ENCODE measurements at regions not wholly inside any gene's neighbourhood (a gene's known extent, or its start where the extent isn't known, plus 50 kb on each side); places are given as distances from the start of the nearest gene placed in this dataset.
"Not testable (repeated sequence)": the region's sequence is repeated elsewhere in the genome, so short reads cannot be mapped to it uniquely, and the experiment has no call there.

DNA sequence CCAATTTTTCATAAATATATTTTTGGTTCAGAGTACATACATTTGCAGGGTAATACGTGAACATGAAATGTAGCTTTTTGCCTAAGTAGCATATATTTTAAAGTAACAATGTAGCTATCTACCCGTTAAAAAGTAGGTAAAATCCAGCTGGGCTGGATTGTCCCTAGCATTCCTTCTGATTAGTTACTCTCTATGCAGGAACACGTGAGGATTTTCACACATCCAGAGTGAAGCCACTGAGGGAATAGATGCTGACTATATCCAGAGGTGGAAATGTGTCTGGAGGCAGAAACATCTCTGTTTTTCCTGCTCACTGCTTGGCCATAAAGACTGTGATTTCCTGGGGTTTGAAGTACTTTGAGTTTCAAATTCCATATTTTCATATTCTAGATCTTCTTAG lies 338.9 kb upstream of the KIAA1217 start:
- no peak for DNase-seq (ENCODE audit: low read depth in 2 of 2)

GRCh38 chr10:23870651-23871610 lies 338.0 kb upstream of the KIAA1217 start:
- DNase-seq (ENCODE audit: low read depth in 2 of 2): no peak

- no peak for DNase-seq (ENCODE audit: low read depth in 2 of 2)
Measured at GRCh38 chr10:23872290-23872689, 336.6 kb upstream of the KIAA1217 start.

GRCh38 chr10:23877791-23878320 lies 331.1 kb upstream of the KIAA1217 start:
- no peak for DNase-seq (ENCODE audit: low read depth in 2 of 2)

- DNase-seq (ENCODE audit: low read depth in 2 of 2): no peak
Measured at GRCh38 chr10:23884670-23885069, 324.3 kb upstream of the KIAA1217 start.

- DNase-seq (ENCODE audit: low read depth in 2 of 2): no peak
Measured at GRCh38 chr10:23885853-23886252, 323.1 kb upstream of the KIAA1217 start.

- no peak for DNase-seq (ENCODE audit: low read depth in 2 of 2)
Measured at GRCh38 chr10:23886355-23886754, 322.6 kb upstream of the KIAA1217 start.

DNA sequence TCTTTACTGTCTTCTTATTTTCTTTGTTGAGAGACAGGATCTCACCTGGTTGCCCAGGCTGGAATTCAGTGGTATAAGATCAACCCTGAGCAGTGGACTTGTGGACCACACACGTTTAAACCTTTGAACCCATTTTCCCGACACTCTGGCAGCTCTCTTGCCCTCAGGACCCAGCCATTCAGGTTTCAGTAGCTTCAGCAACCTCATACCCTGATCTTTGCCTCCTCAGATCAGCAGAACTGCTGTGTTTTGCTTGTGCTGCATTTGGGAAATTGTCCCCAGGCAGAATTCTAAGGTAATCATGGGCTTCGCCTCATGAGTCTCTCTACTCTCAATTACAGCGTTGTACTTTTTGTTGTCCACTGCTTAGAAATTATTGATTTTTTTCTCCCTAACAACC lies 317.6 kb upstream of the KIAA1217 start:
- no peak for DNase-seq (ENCODE audit: low read depth in 2 of 2)

DNA sequence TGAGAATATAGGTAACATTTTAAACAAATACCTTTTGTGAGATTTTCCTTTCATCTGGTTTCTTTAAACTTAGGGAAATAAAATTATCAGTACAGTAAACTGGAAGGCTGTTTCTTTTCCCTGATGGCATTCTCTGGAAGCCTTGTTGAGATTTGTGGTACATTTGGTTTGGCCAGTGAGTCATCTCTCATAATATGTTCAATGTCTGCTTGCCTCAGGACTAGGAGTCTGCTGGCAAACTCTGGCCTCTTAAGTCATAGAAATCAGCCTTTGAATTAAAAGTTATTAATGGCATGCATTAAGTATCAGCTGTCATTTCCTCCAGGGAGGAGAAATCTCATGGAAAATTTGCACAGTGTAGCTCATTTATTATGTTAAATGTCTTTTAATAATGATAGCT lies 316.6 kb upstream of the KIAA1217 start:
- DNase-seq (ENCODE audit: low read depth in 2 of 2): no peak

DNA sequence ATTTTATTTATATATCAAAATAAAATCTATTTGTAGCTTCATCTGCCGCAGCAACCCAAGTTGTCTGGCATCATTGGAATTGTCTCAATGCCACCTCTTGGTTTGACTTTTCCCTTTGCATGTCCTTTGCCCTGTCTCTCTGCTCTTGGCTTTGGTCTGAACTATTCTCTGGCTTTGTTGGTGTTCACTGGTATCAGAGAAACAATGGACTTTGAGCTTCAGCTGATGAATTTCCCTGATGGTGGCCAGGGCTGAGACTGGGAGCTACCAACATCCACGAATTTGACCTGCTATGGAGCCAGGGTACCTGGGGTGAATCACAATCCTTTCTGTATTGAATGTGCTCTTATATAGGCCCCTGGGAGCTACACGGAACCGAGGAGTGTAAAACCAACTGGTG lies 311.7 kb upstream of the KIAA1217 start:
- DNase-seq (ENCODE audit: low read depth in 2 of 2): no peak

GRCh38 chr10:23897861-23898260 lies 311.1 kb upstream of the KIAA1217 start:
- no peak for DNase-seq (ENCODE audit: low read depth in 2 of 2)

- DNase-seq (ENCODE audit: low read depth in 2 of 2): no peak
Measured at GRCh38 chr10:23899166-23899565, 309.8 kb upstream of the KIAA1217 start.

- DNase-seq (ENCODE audit: low read depth in 2 of 2): no peak
Measured at GRCh38 chr10:23910291-23910690, 298.6 kb upstream of the KIAA1217 start.

DNA sequence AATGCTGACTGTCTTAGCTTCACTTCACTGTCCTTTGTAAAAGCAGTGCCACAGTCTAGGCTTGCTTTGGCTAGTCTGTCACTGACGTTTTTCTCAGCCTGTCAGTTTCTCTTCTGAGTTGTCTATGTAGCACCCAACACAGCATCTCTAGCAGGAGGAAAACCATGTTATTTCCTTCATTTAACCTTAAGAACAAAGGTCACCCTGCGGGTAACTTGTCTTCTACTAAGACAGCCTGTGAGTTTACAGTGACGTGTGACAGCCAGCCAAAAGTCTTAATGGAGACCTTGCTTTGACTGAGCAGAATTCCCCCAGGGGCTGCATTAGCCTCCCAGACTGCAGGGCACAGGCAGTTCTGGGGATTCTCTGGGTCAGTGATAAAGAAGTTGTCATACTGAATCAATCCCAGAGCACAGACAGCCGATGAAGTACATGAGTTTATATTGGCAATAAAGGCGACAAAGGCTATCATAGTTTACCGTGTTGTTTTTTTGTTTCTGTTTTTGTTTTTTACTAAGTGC lies 296.0 kb upstream of the KIAA1217 start:
- DNase-seq (ENCODE audit: low read depth in 2 of 2): no peak

DNA sequence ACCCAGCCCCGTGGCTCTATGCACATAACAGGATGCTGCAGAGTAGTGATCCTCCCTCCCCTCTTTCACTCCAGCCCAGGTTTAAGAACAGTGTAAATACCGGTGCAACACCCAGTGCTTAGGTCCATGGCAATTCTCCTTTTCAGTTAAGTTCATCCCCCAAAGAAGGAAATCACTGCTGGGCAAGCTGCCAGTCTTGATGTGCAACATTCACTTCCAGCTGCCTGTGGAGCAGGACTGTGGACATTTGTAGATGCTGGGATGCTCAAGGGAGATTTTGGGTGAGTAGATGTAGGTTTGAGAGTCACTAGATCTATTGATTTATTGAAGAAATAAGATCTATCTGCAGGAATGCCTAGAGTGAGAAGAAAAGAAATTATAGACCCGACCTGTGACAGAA lies 294.3 kb upstream of the KIAA1217 start:
- DNase-seq (ENCODE audit: low read depth in 2 of 2): no peak

- no peak for DNase-seq (ENCODE audit: low read depth in 2 of 2)
Measured at GRCh38 chr10:23917251-23917840, 291.6 kb upstream of the KIAA1217 start.

DNA sequence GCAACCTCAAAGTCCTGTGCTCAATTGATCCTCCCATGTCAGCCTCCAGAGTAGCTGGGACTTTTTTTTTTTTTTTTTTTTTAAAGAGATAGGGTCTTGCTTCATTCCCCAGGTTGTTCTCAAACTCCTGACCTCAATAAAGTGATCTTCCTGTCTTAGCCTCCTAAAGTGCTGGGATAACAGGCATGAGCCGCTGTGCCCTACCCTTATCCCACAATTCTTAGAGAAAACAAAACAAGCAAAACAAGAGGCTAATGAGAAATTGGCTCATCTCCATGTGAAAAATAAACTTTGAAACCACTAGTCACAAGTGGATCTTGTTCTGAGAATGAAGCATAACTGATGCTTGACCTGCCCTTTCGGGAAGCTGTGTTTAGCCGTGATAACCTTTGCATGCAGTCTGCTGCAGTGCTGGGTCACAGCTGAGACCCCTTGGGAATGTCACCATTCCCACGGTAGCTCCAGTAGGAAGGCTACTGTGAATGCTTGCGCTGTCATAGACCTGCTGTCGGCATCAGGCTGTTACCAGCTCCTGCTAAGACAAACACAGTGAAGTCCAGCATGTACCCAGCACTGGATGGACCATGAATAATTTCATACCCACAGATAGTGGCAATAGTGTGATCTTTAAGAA lies 290.7 kb upstream of the KIAA1217 start:
- DNase-seq (ENCODE audit: low read depth in 2 of 2): no peak

GRCh38 chr10:23918839-23919238 lies 290.1 kb upstream of the KIAA1217 start:
- DNase-seq (ENCODE audit: low read depth in 2 of 2): no peak

- DNase-seq (ENCODE audit: low read depth in 2 of 2): no peak
Measured at GRCh38 chr10:23927576-23928325, 281.2 kb upstream of the KIAA1217 start.

DNA sequence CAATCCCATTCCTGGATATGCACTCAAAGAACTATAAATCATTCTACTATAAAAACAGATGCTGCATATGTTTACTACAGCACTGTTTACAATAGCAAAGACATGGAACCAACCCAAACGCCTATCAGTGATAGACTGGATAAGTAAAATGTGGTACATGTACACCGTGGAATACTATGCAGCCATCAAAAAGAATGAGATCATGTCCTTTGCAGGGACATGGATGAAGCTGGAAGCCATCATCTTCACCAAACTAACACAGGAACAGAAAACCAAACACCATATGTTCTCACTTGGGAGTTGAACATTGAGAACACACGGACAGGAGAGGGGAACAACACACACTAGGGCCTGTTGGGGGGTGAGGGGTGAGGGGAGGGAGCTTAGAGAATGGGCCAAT lies 274.9 kb upstream of the KIAA1217 start:
- not testable (repeated sequence) for DNase-seq (ENCODE audit: low read depth in 2 of 2)

DNA sequence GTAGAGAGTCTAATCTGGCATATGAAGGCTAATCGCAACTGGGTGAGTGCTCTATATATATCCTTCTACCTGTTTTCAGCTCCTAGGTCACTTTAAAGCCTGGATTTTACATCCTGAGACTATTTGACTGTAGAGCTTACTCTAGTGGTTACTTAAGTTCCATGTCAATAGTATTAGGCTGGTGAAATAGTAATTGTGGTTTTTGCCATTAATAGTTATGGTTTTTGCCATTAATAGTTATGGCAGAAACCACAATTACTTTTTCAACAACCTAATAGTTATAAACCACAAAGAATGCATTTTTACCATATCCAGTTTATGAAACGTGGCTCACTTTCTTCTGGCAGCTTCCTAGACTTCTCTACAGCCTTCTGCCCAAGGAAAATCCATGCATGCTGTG lies 263.1 kb upstream of the KIAA1217 start:
- no peak for DNase-seq (ENCODE audit: low read depth in 2 of 2)

DNA sequence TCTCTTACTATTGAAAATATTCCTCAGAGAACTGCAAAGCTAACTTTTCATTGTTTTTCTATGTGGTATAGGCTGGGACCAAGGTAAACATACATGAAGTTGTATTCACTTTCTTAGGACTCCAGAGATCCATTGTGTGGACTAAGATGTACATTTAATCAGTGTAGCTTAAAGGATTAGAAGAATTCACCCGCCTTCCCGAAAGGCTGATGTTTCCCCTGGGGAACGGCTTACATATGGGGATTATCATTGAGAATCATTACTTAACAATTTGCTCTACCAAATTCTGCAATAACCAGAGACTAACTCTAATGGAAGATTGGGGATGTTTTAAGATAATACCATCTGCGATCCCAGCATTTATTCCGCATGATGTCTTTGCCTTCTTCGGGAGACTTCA lies 257.1 kb upstream of the KIAA1217 start:
- no peak for DNase-seq (ENCODE audit: low read depth in 2 of 2)
